A673 (cell line): ENCODE measurements at regions not wholly inside any gene's neighbourhood (a gene's known extent, or its start where the extent isn't known, plus 50 kb on each side); places are given as distances from the start of the nearest gene placed in this dataset.

Experiments
- BruUV-seq: library from RNA; stranded (reverse); fragments of 400-500 nt; replicated peaks from 2 replicates; lab custom pipeline; 2021; lab: Mats Ljungman, UMichigan
- CTCF ChIA-PET: fragments of 300-600 bp; sonication (Branson Sonifier 250); formaldehyde crosslinking; loops from one replicate; lab custom pipeline; 2022; ENCODE audit warnings: antibody characterized with exemption; lab: Charles Lee
- POLR2A ChIA-PET: fragments of 300-600 bp; sonication (Branson Sonifier 250); formaldehyde crosslinking; loops from one replicate; lab custom pipeline; 2022; ENCODE audit warnings: antibody characterized with exemption; ENCODE audit not compliant: low non-redundant PET; lab: Charles Lee
- DNase-seq: peaks from one replicate; pipeline ENCODE4 v3.0.0-alpha.2; 2015; ENCODE audit warnings: low spot score
- H3K27ac ChIP-seq: fragments of 200-600 bp; sonication (generic); 2 replicates; pipeline ENCODE4 v1.5.1; 2016; ENCODE audit warnings: mixed run types, low read depth, mild to moderate bottlenecking, mixed read lengths, antibody characterized with exemption, low read length; ENCODE audit not compliant: poor library complexity, severe bottlenecking
- H3K27me3 ChIP-seq: fragments of 200-600 bp; sonication (generic); replicated peaks from 2 replicates; pipeline ENCODE4 v1.6.1; 2017; ENCODE audit warnings: mixed run types, low read depth, mild to moderate bottlenecking, mixed read lengths, antibody characterized with exemption, low read length; ENCODE audit not compliant: insufficient read depth, poor library complexity
- H3K36me3 ChIP-seq: fragments of 200-600 bp; sonication (generic); 2 replicates; pipeline ENCODE4 v1.6.1; 2016; ENCODE audit warnings: mixed run types, mild to moderate bottlenecking, mixed read lengths, antibody characterized with exemption, low read length; ENCODE audit not compliant: insufficient read depth, poor library complexity, severe bottlenecking
- H3K4me1 ChIP-seq: fragments of 200-600 bp; sonication (generic); 2 replicates; pipeline ENCODE4 v1.6.1; 2017; ENCODE audit warnings: mixed run types, mild to moderate bottlenecking, mixed read lengths, antibody characterized with exemption, low read length; ENCODE audit not compliant: insufficient read depth, poor library complexity, severe bottlenecking
- H3K4me3 ChIP-seq: fragments of 200-600 bp; sonication (generic); 2 replicates; pipeline ENCODE4 v1.5.1; 2016; ENCODE audit warnings: low read depth, mixed run types, mild to moderate bottlenecking, mixed read lengths, low read length; ENCODE audit not compliant: poor library complexity, severe bottlenecking
- H3K9me3 ChIP-seq: fragments of 200-600 bp; sonication (generic); 2 replicates; pipeline ENCODE4 v1.6.1; 2016; ENCODE audit warnings: mixed run types, low read depth, mild to moderate bottlenecking, mixed read lengths, antibody characterized with exemption, low read length; ENCODE audit not compliant: poor library complexity, severe bottlenecking
- CTCF ChIP-seq: fragments of 300-800, 200-600 bp; sonication (generic); conservative IDR thresholded peaks from 2 replicates; pipeline ENCODE4 v1.5.1; 2017; ENCODE audit warnings: low read depth, mild to moderate bottlenecking, antibody characterized with exemption, low read length, moderate library complexity, mixed read lengths
- EZH2 ChIP-seq: fragments of 200-600 bp; sonication (generic); IDR thresholded peaks from 2 replicates; pipeline ENCODE4 v1.6.1; 2017; ENCODE audit warnings: borderline replicate concordance, low read depth, mild to moderate bottlenecking, mixed read lengths, antibody characterized with exemption, low read length; ENCODE audit not compliant: poor library complexity, severe bottlenecking
- intact Hi-C: fragments of 100-400 bp; cut with micrococcal nuclease; formaldehyde crosslinking; loops from one replicate; pipeline ENCODE4 v1.10.0; 2022; ENCODE audit not compliant: unreplicated experiment

- no peak for DNase-seq
Observed at GRCh38 chr7:32154797-32155196, 84.6 kb upstream of the PDE1C start.

DNA sequence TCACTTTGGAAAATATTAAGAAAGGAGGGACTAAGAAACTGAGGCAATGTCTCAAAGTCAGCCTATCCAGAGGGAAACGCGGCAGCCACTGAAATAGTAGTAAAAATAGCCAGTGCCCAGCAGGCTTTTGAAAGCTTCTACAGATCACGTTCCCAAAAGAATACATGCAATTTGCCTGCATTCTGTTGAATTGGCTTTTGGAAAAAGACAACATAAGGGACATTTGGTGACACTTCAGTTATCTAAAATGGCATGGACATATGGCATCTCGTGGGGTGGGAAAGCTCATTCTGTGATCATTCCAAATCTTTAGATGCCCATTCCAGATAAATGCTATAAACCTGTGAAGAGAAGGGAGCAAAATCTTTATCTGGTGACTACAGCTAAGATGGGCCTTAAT lies 82.8 kb upstream of the PDE1C start:
- peaks cover 49% of the 10 kb centered on the region for H3K27me3 ChIP-seq
- no peaks in the 10 kb centered on the region for H3K4me1 ChIP-seq
- ChIA-PET POLR2A (no interaction called here), CTCF (no interaction called here)
- no peaks in the 10 kb centered on the region for H3K36me3 ChIP-seq
- DNase-seq = no peak
- BruUV-seq = no TSS peak
- H3K4me3 ChIP-seq = no peak overlapping the region
- intact Hi-C loops = no loop called here
- H3K27ac ChIP-seq = no peak overlapping the region
- TF ChIP-seq CTCF (no peak), EZH2 (no peak)
- H3K9me3 ChIP-seq = no peaks in the 10 kb centered on the region

More at GRCh38 chr7:32154797-32155196, 84.6 kb upstream of the PDE1C start:
- Histone ChIP-seq H3K27me3 (peaks cover 45% of the 10 kb centered on the region), H3K4me1 (no peaks in the 10 kb centered on the region), H3K36me3 (no peaks in the 10 kb centered on the region), H3K4me3 (no peak overlapping the region), H3K27ac (no peak overlapping the region), H3K9me3 (no peaks in the 10 kb centered on the region)
- intact Hi-C loops = no loop called here
- BruUV-seq = no TSS peak
- ChIA-PET CTCF (no interaction called here), POLR2A (no interaction called here)
- TF ChIP-seq CTCF (no peak), EZH2 (no peak)

DNA sequence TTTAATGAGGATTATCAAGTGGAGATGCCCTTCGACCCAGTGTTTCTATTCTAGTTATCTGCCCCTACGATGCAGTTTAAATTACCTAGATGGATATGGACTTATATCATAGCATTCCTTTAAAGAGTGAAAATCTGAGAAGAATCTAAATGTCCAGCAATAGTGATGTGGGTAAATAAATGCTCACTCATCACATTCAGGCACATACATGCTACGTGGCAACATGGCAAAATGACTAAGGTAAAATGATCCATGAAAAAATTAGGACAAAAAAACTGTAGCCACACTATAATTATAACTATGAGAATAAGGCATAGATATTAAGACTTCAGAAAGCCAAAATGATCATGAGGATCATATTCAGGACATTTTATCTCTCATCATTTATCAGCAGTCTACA lies 82.4 kb upstream of the PDE1C start:
- H3K9me3 ChIP-seq = no peaks in the 10 kb centered on the region
- H3K27me3 ChIP-seq = peaks cover 44% of the 10 kb centered on the region
- POLR2A ChIA-PET = no interaction called here
- intact Hi-C loops = no loop called here
- H3K27ac ChIP-seq = no peak overlapping the region
- TF ChIP-seq CTCF (no peak), EZH2 (no peak)
- H3K4me1 ChIP-seq = no peaks in the 10 kb centered on the region
- no TSS peak for BruUV-seq
- no peak overlapping the region for H3K4me3 ChIP-seq
- no peaks in the 10 kb centered on the region for H3K36me3 ChIP-seq
- CTCF ChIA-PET = no interaction called here
- no peak for DNase-seq
